LNCaP clone FGC (cell line): ENCODE measurements at regions not wholly inside any gene's neighbourhood (a gene's known extent, or its start where the extent isn't known, plus 50 kb on each side); places are given as distances from the start of the nearest gene placed in this dataset.

Experiments used
- DNase-seq: peaks from one replicate; pipeline ENCODE4 v3.0.0-alpha.2; 2011; ENCODE audit warnings: low read depth
- H3K4me3 ChIP-seq: 2 replicates; pipeline ENCODE4 v1.5.1; 2011; ENCODE audit warnings: mild to moderate bottlenecking, low read depth, low read length, control low read depth
- TF ChIP-seq, protein P1 (sequence below): IDR thresholded peaks from 2 replicates; pipeline ENCODE4 v1.5.1; 2012; ENCODE audit warnings: mild to moderate bottlenecking; ENCODE audit not compliant: control insufficient read depth, insufficient read depth; ENCODE audit errors: extremely low read depth

DNA sequence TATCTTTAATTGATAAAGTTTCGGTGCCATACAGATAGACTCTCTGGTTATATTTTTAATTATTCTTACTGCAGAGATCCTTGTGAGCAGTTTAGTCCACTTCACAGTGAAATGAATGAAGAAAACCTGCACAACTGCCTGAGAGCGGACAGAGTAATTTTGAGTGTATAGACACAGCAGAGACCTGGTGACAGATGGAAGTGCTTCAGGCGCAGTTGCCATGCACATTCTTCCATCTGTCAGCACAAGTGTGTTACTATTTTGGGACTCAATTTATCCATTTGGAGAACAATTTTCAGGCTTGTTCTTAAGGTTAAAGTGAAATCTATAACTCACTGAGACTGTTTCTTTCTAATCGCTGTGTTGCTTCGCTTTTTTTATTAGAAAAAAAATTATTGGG lies 147.8 kb upstream of the SPHKAP start:
- no peak overlapping the region for H3K4me3 ChIP-seq
- no peak for DNase-seq
- TF ChIP-seq, protein P1, sequence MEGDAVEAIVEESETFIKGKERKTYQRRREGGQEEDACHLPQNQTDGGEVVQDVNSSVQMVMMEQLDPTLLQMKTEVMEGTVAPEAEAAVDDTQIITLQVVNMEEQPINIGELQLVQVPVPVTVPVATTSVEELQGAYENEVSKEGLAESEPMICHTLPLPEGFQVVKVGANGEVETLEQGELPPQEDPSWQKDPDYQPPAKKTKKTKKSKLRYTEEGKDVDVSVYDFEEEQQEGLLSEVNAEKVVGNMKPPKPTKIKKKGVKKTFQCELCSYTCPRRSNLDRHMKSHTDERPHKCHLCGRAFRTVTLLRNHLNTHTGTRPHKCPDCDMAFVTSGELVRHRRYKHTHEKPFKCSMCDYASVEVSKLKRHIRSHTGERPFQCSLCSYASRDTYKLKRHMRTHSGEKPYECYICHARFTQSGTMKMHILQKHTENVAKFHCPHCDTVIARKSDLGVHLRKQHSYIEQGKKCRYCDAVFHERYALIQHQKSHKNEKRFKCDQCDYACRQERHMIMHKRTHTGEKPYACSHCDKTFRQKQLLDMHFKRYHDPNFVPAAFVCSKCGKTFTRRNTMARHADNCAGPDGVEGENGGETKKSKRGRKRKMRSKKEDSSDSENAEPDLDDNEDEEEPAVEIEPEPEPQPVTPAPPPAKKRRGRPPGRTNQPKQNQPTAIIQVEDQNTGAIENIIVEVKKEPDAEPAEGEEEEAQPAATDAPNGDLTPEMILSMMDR: no peak

DNA sequence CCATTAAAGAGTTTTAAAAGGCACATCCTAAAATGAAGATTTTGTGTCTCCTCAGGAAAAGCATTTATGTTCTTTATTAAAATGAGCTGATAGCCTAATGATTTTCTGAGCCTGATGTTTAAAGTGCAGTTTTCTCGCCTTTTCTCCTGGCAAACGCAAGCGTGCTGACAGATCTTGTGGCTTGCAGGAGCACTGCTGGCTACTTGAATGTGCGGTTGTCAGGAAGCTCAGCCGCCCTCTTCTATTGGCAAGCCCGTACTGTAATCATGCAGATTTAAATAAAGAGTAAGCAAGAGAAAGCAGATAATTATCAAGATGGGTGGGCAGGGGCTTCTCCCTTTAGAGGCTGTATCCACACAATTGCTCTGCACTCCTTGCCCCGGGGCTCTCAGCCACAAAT lies 139.5 kb upstream of the SPHKAP start:
- no peak overlapping the region for H3K4me3 ChIP-seq
- DNase-seq: no peak
- TF ChIP-seq, protein P1: no peak

DNA sequence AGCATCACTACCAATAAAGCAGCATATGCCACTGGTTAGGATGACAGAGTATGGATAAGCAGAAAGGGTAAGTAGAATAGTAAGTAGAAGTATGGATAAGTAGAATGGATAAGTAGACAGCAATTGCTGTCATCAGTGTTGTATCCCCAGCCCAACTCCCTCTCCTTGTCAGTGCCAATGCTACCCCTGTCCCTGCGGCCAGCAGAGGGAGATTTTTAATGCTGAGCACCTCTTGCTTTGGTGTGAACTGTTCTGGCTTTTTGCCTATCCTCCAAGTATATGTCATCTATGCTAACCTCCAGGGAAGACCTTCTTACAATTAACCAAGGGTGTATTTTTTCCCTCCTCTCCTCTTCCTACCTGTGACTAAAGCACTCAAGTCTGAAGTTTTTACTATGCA lies 136.7 kb upstream of the SPHKAP start:
- TF ChIP-seq, protein P1: peak; percentile 45
- peak; percentile 3 for DNase-seq
- H3K4me3 ChIP-seq: no peak overlapping the region

DNA sequence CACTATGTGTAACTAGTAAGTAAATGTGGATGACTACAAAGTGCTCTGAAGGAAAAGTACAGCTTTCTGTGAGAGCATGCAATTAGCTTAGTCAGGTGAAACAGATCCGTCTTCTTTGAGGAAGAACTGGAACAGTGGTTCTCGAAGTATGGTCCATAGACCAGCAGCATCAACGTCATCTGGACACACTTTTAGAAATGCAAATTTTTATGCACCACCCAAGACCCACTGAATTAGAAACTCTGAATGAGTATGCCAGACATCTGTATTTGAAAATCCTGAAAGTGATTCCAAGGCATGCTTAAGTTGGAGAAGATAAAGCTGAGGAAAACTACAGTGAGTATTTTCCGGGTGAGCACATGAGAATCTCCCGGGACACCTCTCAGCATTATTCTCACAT lies 130.7 kb upstream of the SPHKAP start:
- TF ChIP-seq, protein P1: no peak
- DNase-seq: no peak
- no peak overlapping the region for H3K4me3 ChIP-seq

DNA sequence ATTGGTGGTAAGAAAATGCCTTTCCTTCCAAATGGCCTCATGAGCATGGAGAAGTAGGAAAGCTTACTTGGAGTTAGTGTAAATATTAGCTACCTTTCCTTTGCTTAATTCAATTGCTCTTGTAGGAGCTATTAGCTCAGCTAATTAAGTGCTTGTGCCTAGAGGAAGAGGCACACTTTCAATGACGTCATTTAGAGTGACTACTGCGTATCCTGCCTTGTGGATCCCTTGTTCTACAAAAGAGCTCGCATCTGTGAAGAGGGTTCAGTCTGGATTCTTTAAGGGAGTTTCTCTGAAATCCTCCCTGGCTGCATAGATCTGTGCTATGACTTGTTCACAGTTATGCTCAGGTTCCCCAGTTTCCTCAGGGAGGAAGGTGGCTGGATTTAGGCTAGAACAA lies 122.5 kb upstream of the SPHKAP start:
- DNase-seq: no peak
- no peak overlapping the region for H3K4me3 ChIP-seq
- TF ChIP-seq, protein P1: no peak

DNA sequence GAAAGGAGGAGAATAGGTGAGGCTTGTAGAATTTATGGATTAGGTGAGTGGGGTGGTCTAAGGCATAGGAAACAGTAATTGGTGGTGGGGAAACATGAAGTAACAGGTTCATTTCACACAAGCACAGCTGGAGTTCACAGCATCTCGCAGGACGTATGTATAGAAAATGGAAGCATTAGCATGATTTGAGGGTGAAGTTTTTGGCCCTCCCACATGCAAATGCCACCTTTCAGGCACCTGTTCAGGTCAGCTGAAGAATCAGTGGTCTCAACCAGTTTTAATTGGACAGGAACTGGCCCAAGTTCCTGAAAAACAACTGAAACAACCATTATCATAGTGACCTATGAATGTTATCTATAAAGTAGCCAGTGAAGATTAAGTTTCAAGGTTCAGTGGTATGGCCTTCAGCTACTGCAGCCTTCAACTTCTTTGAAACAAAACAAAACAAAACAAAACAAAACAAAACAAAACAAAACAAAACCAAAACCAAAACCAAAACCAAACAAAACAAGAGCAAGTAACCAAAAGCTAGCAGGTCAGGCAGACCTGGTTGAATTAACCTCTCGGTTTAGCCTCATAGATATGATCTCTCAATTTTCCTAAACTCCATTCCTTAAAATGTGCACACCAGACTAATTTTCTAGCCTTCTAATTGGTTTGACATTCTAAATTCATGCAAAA lies 102.1 kb upstream of the SPHKAP start:
- no peak for DNase-seq
- no peak overlapping the region for H3K4me3 ChIP-seq
- TF ChIP-seq, protein P1: no peak

DNA sequence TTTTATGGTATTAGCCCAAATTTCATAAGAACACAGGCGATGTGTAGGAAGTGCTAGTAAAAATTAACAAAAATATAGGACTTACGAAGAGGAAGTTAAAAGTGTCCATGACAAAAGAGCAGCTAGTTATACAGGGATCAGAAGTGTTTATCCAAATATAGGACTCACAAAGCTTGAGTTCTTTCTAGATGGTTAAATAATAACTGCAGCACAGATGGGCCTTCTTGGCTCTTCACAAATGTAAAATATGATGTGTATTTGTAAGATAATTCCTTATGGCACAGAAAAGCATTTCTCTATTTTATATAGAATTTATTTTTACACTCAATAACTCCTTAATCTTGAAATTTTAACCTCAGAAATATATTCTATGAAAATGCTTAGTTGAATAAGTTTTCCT lies 100.9 kb upstream of the SPHKAP start:
- H3K4me3 ChIP-seq: no peak overlapping the region
- TF ChIP-seq, protein P1: no peak
- DNase-seq: no peak
